ENCODE measurements at regions not wholly inside any gene's neighbourhood (a gene's known extent, or its start where the extent isn't known, plus 50 kb on each side); places are given as distances from the start of the nearest gene placed in this dataset.

DNA sequence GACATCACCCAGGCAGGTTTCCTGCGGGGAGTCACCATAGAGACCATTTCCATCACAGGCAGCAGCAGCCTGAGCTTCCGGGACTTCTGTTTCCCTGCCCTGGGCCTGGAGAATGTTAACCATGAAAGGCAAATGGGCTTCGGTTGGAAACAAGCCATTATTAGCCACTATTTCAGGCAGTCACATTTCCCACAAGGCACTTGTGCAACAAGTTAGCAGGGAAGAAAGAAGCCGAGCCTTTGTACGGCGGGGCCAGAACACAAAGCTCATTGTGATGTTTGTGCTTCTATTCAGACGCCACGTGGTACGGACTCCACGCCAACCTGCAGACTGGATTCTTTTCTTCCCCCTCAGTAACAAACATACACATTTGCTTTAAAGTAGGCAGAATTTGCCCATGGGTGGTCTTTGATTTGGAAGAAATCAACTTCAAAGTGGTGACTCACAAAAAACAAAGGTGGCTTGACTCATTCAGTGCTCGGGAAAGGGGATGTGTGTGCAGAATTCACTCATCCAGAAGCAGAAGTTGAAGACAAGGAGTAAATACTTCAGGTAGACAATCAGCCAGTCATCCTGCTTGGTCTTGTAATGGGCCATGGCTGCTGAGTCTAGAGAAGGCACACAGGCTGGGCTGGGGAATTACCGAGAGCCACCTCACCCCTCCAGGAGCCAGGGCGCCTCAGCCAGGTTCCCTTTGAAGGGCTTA, 154.2 kb upstream of the PRMT8 start:
- intact Hi-C loops (cut with micrococcal nuclease) (no loop called here), in situ Hi-C loops (cut with MboI; ENCODE audit: low sequenced_read_pairs) (no loop called here), dilution Hi-C loops (cut with HindIII; ENCODE audit: low sequenced_read_pairs, unreplicated experiment) (no loop called here)
- H4K91ac ChIP-seq (ENCODE audit: insufficient read depth, low read depth, low read length) = no peak overlapping the region
- H3K36me3 ChIP-seq (ENCODE audit: control insufficient read depth, insufficient read depth, low read length) = no peaks in the 10 kb centered on the region
- no peak overlapping the region for H3K27ac ChIP-seq (ENCODE audit: insufficient read depth, low read length)
- no peak overlapping the region for H3K9ac ChIP-seq (ENCODE audit: low read depth, low read length)
- H2BK15ac ChIP-seq (ENCODE audit: low read depth, low read length) = no peak overlapping the region
- no CpG with 5 or more reads among the region's 13 CpGs for WGBS, 2 experiments (ENCODE audit: extremely low coverage in 2 of 2, insufficient read length in 1 of 2)
- ATAC-seq (ENCODE audit: low read depth) (no peak), DNase-seq (no peak)
- no peak overlapping the region for H2AK9ac ChIP-seq (replicated peaks; ENCODE audit: low read depth, low read length, poor library complexity)
- H3K79me1 ChIP-seq (ENCODE audit: low read depth in 1 of 2, low read length in 2 of 2) = no peaks in the 10 kb centered on the region
- ChIA-PET POLR2A (ENCODE audit: unreplicated experiment) (no interaction called here), CTCF (no interaction called here)
- no peak overlapping the region for H3K14ac ChIP-seq (replicated peaks; ENCODE audit: low read depth, low read length)
- no peak overlapping the region for H2BK20ac ChIP-seq (ENCODE audit: low read depth, low read length)
- TF ChIP-seq RCOR1 (IDR thresholded peaks at IDR 0.05; ENCODE audit: insufficient replicate concordance, low read length) (no peak), MAFK (IDR thresholded peaks at IDR 0.05; ENCODE audit: low read depth, low read length) (no peak), FOS (IDR thresholded peaks at IDR 0.05; ENCODE audit: low read depth, low read length) (no peak), POLR2A (IDR thresholded peaks at IDR 0.05; ENCODE audit: low read depth, low read length) (no peak), MAZ (IDR thresholded peaks at IDR 0.05; ENCODE audit: borderline replicate concordance, low read depth, low read length) (no peak), CEBPB (IDR thresholded peaks at IDR 0.05; ENCODE audit: low read depth, low read length) (no peak)
- TF ChIP-seq, protein P1, sequence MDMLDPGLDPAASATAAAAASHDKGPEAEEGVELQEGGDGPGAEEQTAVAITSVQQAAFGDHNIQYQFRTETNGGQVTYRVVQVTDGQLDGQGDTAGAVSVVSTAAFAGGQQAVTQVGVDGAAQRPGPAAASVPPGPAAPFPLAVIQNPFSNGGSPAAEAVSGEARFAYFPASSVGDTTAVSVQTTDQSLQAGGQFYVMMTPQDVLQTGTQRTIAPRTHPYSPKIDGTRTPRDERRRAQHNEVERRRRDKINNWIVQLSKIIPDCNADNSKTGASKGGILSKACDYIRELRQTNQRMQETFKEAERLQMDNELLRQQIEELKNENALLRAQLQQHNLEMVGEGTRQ (IDR thresholded peaks at IDR 0.05; ENCODE audit: low read depth, low read length) = no peak
- TF ChIP-seq, protein P2, sequence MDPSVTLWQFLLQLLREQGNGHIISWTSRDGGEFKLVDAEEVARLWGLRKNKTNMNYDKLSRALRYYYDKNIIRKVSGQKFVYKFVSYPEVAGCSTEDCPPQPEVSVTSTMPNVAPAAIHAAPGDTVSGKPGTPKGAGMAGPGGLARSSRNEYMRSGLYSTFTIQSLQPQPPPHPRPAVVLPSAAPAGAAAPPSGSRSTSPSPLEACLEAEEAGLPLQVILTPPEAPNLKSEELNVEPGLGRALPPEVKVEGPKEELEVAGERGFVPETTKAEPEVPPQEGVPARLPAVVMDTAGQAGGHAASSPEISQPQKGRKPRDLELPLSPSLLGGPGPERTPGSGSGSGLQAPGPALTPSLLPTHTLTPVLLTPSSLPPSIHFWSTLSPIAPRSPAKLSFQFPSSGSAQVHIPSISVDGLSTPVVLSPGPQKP (IDR thresholded peaks at IDR 0.05; ENCODE audit: borderline replicate concordance, low read depth, low read length) = no peak
- TF ChIP-seq, protein P3, sequence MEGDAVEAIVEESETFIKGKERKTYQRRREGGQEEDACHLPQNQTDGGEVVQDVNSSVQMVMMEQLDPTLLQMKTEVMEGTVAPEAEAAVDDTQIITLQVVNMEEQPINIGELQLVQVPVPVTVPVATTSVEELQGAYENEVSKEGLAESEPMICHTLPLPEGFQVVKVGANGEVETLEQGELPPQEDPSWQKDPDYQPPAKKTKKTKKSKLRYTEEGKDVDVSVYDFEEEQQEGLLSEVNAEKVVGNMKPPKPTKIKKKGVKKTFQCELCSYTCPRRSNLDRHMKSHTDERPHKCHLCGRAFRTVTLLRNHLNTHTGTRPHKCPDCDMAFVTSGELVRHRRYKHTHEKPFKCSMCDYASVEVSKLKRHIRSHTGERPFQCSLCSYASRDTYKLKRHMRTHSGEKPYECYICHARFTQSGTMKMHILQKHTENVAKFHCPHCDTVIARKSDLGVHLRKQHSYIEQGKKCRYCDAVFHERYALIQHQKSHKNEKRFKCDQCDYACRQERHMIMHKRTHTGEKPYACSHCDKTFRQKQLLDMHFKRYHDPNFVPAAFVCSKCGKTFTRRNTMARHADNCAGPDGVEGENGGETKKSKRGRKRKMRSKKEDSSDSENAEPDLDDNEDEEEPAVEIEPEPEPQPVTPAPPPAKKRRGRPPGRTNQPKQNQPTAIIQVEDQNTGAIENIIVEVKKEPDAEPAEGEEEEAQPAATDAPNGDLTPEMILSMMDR (conservative IDR thresholded peaks at IDR 0.05; ENCODE audit: low read depth, low read length) = no peak
- no peak overlapping the region for H4K8ac ChIP-seq (ENCODE audit: low read depth in 2 of 2, low read length in 2 of 2)
- no peaks in the 10 kb centered on the region for H4K20me1 ChIP-seq (ENCODE audit: insufficient read depth, low read length)
- no peak overlapping the region for H3K23ac ChIP-seq (ENCODE audit: low read depth, low read length)
- H4K5ac ChIP-seq (ENCODE audit: low read depth, low read length) = no peak overlapping the region
- no peak overlapping the region for H3K4me2 ChIP-seq (ENCODE audit: low read depth, low read length)
- H2AK5ac ChIP-seq (ENCODE audit: low read depth, low read length) = no peak overlapping the region
- no peaks in the 10 kb centered on the region for H3K4me1 ChIP-seq (ENCODE audit: control insufficient read depth, insufficient read depth, low read length)
- no peak overlapping the region for H2BK5ac ChIP-seq (ENCODE audit: low read depth, low read length, poor library complexity, severe bottlenecking)
- no peak overlapping the region for H3K56ac ChIP-seq (ENCODE audit: extremely low read depth, insufficient read depth, low read length)
- no peak overlapping the region for H3K18ac ChIP-seq (ENCODE audit: low read depth, low read length)
- H2BK120ac ChIP-seq (ENCODE audit: low read depth, low read length) = no peak overlapping the region
- BruUV-seq (replicated peaks) = no TSS peak
- H3K4ac ChIP-seq (ENCODE audit: low read depth, low read length) = no peak overlapping the region
- no peaks in the 10 kb centered on the region for H3K9me3 ChIP-seq (ENCODE audit: control insufficient read depth, insufficient read depth, low read length)
- H3K4me3 ChIP-seq (ENCODE audit: insufficient read depth, low read depth, low read length) = no peak overlapping the region
- H3K27me3 ChIP-seq (ENCODE audit: control insufficient read depth, insufficient read depth, low read length) = peaks cover 13% of the 10 kb centered on the region
- no peak overlapping the region for H2AFZ ChIP-seq (replicated peaks; ENCODE audit: low read length, poor library complexity)
- no peaks in the 10 kb centered on the region; the same call in 1 of the 2 replicates for H3K9me1 ChIP-seq (ENCODE audit: insufficient read depth, low read length)

All from IMR-90 (cell line).